ENCODE measurements at regions not wholly inside any gene's neighbourhood (a gene's known extent, or its start where the extent isn't known, plus 50 kb on each side); places are given as distances from the start of the nearest gene placed in this dataset.
"Not testable (repeated sequence)": the region's sequence is repeated elsewhere in the genome, so short reads cannot be mapped to it uniquely, and the experiment has no call there.

- no peak for DNase-seq (ENCODE audit: low read depth)
Measured at GRCh38 chr7:120064565-120064964, 208.4 kb upstream of the KCND2 start.

- not testable (repeated sequence) for DNase-seq (ENCODE audit: low read depth)
Measured at GRCh38 chr7:120066898-120067297, 206.1 kb upstream of the KCND2 start.

GRCh38 chr7:120070201-120070600, 202.8 kb upstream of the KCND2 start:
- DNase-seq (ENCODE audit: low read depth) = no peak

- no peak for DNase-seq (ENCODE audit: low read depth)
Measured at GRCh38 chr7:120077777-120078176, 195.2 kb upstream of the KCND2 start.

- DNase-seq (ENCODE audit: low read depth) = no peak
Measured at GRCh38 chr7:120079022-120079421, 194.0 kb upstream of the KCND2 start.

- no peak for DNase-seq (ENCODE audit: low read depth)
Measured at GRCh38 chr7:120079704-120080103, 193.3 kb upstream of the KCND2 start.

GRCh38 chr7:120086468-120086867, 186.5 kb upstream of the KCND2 start:
- DNase-seq (ENCODE audit: low read depth) = not testable (repeated sequence)

- DNase-seq (ENCODE audit: low read depth) = peak; percentile 45
Measured at GRCh38 chr7:120089968-120090367, 183.0 kb upstream of the KCND2 start.

GRCh38 chr7:120091807-120092206, 181.2 kb upstream of the KCND2 start:
- no peak for DNase-seq (ENCODE audit: low read depth)

- DNase-seq (ENCODE audit: low read depth) = no peak
Measured at GRCh38 chr7:120097020-120097419, 176.0 kb upstream of the KCND2 start.

GRCh38 chr7:120097774-120098173, 175.2 kb upstream of the KCND2 start:
- DNase-seq (ENCODE audit: low read depth) = no peak

- no peak for DNase-seq (ENCODE audit: low read depth)
Measured at GRCh38 chr7:120108376-120108775, 164.6 kb upstream of the KCND2 start.

- DNase-seq (ENCODE audit: low read depth) = no peak
Measured at GRCh38 chr7:120110169-120110568, 162.8 kb upstream of the KCND2 start.

- no peak for DNase-seq (ENCODE audit: low read depth)
Measured at GRCh38 chr7:120114626-120115025, 158.3 kb upstream of the KCND2 start.

- DNase-seq (ENCODE audit: low read depth) = no peak
Measured at GRCh38 chr7:120123528-120123927, 149.4 kb upstream of the KCND2 start.

- no peak for DNase-seq (ENCODE audit: low read depth)
Measured at GRCh38 chr7:120131096-120131839, 141.7 kb upstream of the KCND2 start.

GRCh38 chr7:120138497-120138896, 134.5 kb upstream of the KCND2 start:
- DNase-seq (ENCODE audit: low read depth) = no peak

GRCh38 chr7:120156476-120156875, 116.5 kb upstream of the KCND2 start:
- DNase-seq (ENCODE audit: low read depth) = no peak

GRCh38 chr7:120160166-120160565, 112.8 kb upstream of the KCND2 start:
- DNase-seq (ENCODE audit: low read depth) = peak; percentile 4

- DNase-seq (ENCODE audit: low read depth) = no peak
Measured at GRCh38 chr7:120163449-120163848, 109.5 kb upstream of the KCND2 start.

GRCh38 chr7:120165227-120165626, 107.7 kb upstream of the KCND2 start:
- no peak for DNase-seq (ENCODE audit: low read depth)

GRCh38 chr7:120168066-120168465, 104.9 kb upstream of the KCND2 start:
- peak; percentile 1 for DNase-seq (ENCODE audit: low read depth)

- no peak for DNase-seq (ENCODE audit: low read depth)
Measured at GRCh38 chr7:120169996-120170783, 102.8 kb upstream of the KCND2 start.

Data from M059J (cell line).